ENCODE measurements at regions not wholly inside any gene's neighbourhood (a gene's known extent, or its start where the extent isn't known, plus 50 kb on each side); places are given as distances from the start of the nearest gene placed in this dataset.

DNA sequence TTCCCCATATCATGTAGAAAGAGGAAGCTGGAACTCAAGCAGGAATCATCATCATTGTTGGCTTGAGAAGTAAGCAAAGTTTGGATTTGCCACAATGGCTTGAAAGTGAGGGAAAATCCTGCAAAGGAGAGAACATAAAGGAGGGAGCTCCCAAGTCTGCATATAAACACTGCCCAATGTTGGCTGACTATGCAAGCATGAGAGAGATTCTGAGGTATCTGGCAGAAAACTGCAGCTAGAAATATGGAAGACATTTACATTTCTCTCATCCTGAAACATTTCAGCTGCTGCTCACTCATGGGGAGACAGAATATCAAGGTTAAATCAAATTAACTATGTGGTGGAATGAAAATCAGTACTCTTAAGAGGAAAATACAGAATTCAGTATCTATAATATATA, 415.6 kb upstream of the TNC start:
- TF ChIP-seq, protein P1, sequence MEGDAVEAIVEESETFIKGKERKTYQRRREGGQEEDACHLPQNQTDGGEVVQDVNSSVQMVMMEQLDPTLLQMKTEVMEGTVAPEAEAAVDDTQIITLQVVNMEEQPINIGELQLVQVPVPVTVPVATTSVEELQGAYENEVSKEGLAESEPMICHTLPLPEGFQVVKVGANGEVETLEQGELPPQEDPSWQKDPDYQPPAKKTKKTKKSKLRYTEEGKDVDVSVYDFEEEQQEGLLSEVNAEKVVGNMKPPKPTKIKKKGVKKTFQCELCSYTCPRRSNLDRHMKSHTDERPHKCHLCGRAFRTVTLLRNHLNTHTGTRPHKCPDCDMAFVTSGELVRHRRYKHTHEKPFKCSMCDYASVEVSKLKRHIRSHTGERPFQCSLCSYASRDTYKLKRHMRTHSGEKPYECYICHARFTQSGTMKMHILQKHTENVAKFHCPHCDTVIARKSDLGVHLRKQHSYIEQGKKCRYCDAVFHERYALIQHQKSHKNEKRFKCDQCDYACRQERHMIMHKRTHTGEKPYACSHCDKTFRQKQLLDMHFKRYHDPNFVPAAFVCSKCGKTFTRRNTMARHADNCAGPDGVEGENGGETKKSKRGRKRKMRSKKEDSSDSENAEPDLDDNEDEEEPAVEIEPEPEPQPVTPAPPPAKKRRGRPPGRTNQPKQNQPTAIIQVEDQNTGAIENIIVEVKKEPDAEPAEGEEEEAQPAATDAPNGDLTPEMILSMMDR (IDR thresholded peaks at IDR 0.05; ENCODE audit: low read depth, low read length) = no peak
- TF ChIP-seq EZH2phosphoT487 (IDR thresholded peaks at IDR 0.05; ENCODE audit: low read depth) = no peak

Data from OCI-LY3 (cell line).